Pancreas (tissue), 10 donors: ENCODE measurements at regions not wholly inside any gene's neighbourhood (a gene's known extent, or its start where the extent isn't known, plus 50 kb on each side); places are given as distances from the start of the nearest gene placed in this dataset.
A peak's percentile ranks its signal among the peaks of the same experiment; 100 is the strongest.

Source experiments
- ATAC-seq, 4 donors: fragments of 200-7000 bp; cut with Tn5 transposase; one replicate each; pipeline versions ENCODE4 v1.8.0 to v1.9.1; 2020; ENCODE audit warnings: mild to moderate bottlenecking in 4 of 4, moderate library complexity in 4 of 4
- DNase-seq, 6 donors: peaks; one replicate each; pipeline ENCODE4 v3.0.0-alpha.2; 2020
- FAIRE-seq: peaks from 2 replicates; lab custom pipeline; 2012; peaks lifted over from hg19 to GRCh38; lab: Jason Lieb, UNC
- H3K27ac ChIP-seq, 4 donors: fragments of 200-600 bp; sonication (generic); 1 replicate in 3 of 4; 2 replicates in 1 of 4; pipeline versions ENCODE4 v1.5.0 to v1.8.0; 2020
- H3K27me3 ChIP-seq, 4 donors: fragments of 200-600 bp; one replicate each; pipeline ENCODE4 v1.8.0; 2021
- H3K36me3 ChIP-seq, 3 donors: fragments of 200-600 bp; sonication (generic) in 1 of 3; one replicate each; pipeline versions ENCODE4 v1.5.0 to v1.8.0; 2020 to 2021
- H3K4me1 ChIP-seq, 3 donors: fragments of 200-600 bp; one replicate each; pipeline ENCODE4 v1.8.0; 2021
- H3K4me3 ChIP-seq, 4 donors: fragments of 200-600 bp; sonication (generic) in 2 of 4; one replicate each; pipeline versions ENCODE4 v1.5.0 to v1.8.0; 2020 to 2021
- H3K9me3 ChIP-seq, 4 donors: fragments of 200-600 bp; one replicate each; pipeline ENCODE4 v1.8.0; 2021
- CTCF ChIP-seq, 4 donors: fragments of 200-600 bp; sonication (generic) in 3 of 4; IDR thresholded peaks; one replicate each; pipeline versions ENCODE4 v1.5.0 to v1.8.0; 2021; ENCODE audit warnings: antibody characterized with exemption in 4 of 4
- WGBS, 2 donors: extraction: QIAGEN DNeasy Blood & Tissue Kit; methylation state at CpG; one replicate each; pipeline ENCODE4 v1.1.7; 2013; 5-methylcytosine and 5-hydroxymethylcytosine counted together
- intact Hi-C, 3 donors: fragments of 100-400 bp; cut with DNase I; formaldehyde crosslinking; loops; one replicate each; pipeline versions ENCODE4 v1.11.1 to v1.14.2; 2022
- donor health status: healthy with polysubstance abuse.
- donor health status: DM: no; HTN: no; CAD: no; lungs with moderate emphysema.
- donor health status: DM: no; HTN: no; CAD: no.
- donor health status: control.
- donor health status: control.
- donor health status: Bipolar disorder and iron deficiency.
- donor health status: DM: yes; HTN: yes; CAD: no.
- donor health status: DM: no; HTN: no; CAD: no.
- donor health status: DM: no; HTN: no; CAD: no.
- donor health status: DM: yes; HTN: yes; CAD: no.

DNA sequence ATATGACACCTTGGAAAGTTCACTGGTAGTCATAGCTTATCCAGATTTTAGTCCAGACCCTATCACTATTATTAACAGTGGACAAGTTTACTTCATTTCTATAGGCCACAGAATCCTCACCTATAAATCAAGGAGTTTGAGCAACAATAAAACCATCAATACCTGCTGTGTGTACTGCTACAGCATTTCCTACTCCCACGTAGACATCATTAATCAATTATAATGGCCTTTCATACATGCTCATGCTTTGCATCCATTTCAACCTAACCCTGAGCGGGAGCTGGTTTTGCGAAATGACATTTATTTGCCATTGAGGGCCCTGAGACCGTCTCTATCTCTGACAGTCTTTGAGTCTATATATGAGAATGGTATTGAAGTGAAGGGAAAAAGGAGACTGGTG is 312.3 kb downstream of the FAT3 start:
- DNase-seq, result no peak
- Histone ChIP-seq H3K27me3 (no peaks in the 10 kb centered on the region), H3K27ac (no peak overlapping the region), H3K4me3 (no peak overlapping the region), H3K36me3 (no peaks in the 10 kb centered on the region), H3K4me1 (no peaks in the 10 kb centered on the region), H3K9me3 (no peaks in the 10 kb centered on the region)
- TF ChIP-seq CTCF (IDR thresholded peaks at IDR 0.05), result no peak
- WGBS, 2 donors, result 68 to 70% methylated on average over 4 of the region's 4 CpGs
- intact Hi-C loops, result loop anchor here in 1 of 3 donors (5.0 kb wide), 1 partner anchor 125 kb away; no protein-coding TSS in a partner anchor
- no peak for ATAC-seq
- FAIRE-seq, result no peak

DNA sequence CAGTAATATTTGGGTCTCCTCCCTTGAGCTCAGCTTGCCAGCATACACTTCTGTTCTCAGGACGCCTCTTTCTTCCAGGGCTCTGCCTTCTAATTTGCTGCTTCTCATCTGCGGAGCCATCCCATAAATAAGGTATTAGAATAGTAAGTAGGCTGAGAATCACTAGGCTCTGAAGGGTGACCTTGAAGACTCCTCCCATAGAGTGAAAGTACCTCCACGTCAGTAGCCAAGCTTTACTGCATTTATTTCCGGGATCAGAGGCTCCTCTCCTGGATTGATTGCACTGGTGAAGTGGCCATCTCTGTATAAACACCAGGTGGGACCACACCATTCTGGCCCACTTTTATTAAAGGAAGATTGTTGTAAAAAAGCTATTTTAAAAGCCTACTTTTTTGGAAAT is 315.5 kb downstream of the FAT3 start:
- intact Hi-C loops, result no loop called here
- Histone ChIP-seq H3K27me3 (no peaks in the 10 kb centered on the region), H3K9me3 (no peaks in the 10 kb centered on the region), H3K36me3 (no peaks in the 10 kb centered on the region), H3K4me3 (no peak overlapping the region), H3K27ac (no peak overlapping the region), H3K4me1 (no peaks in the 10 kb centered on the region)
- no peak for TF ChIP-seq CTCF (IDR thresholded peaks at IDR 0.05)
- DNase-seq (no peak), ATAC-seq (no peak), FAIRE-seq (no peak)
- WGBS, 2 donors, result 87 to 88% methylated on average over 4 of the region's 4 CpGs

- Histone ChIP-seq H3K36me3 (no peaks in the 10 kb centered on the region), H3K27me3 (no peaks in the 10 kb centered on the region), H3K4me1 (peaks cover 0 to 6% (median 5%) of the 10 kb centered on the region in 3 donors), H3K4me3 (no peak overlapping the region), H3K9me3 (no peaks in the 10 kb centered on the region), H3K27ac (no peak overlapping the region)
- WGBS, 2 donors, result 72 to 73% methylated on average over 6 of the region's 6 CpGs
- no peak for TF ChIP-seq CTCF (IDR thresholded peaks at IDR 0.05)
- FAIRE-seq (no peak), ATAC-seq (no peak), DNase-seq (no peak)
- intact Hi-C loops, result no loop called here
These were observed 321.4 kb downstream of the FAT3 start for GRCh38 chr11:92545906-92546471.

GRCh38 chr11:92546603-92547002 is 322.0 kb downstream of the FAT3 start:
- FAIRE-seq (no peak), DNase-seq (no peak), ATAC-seq (no peak)
- no peaks in the 10 kb centered on the region for H3K36me3 ChIP-seq
- no peak overlapping the region for H3K27ac ChIP-seq
- no peaks in the 10 kb centered on the region for H3K9me3 ChIP-seq
- no peaks in the 10 kb centered on the region for H3K27me3 ChIP-seq
- H3K4me3 ChIP-seq, result no peak overlapping the region
- intact Hi-C loops, result no loop called here
- no peak for TF ChIP-seq CTCF (IDR thresholded peaks at IDR 0.05)
- peaks cover 0 to 6% (median 6%) of the 10 kb centered on the region in 3 donors for H3K4me1 ChIP-seq
- WGBS, 2 donors, result 80 to 90% methylated on average over 5 of the region's 5 CpGs

- peak; percentile 70 to 92 (median 83) for ATAC-seq
- H3K4me1 ChIP-seq, result peaks cover 0 to 6% (median 6%) of the 10 kb centered on the region in 3 donors
- no peak overlapping the region for H3K4me3 ChIP-seq
- DNase-seq, result peak in 4 of 6 donors; percentile 24 to 53 (median 48)
- H3K9me3 ChIP-seq, result no peaks in the 10 kb centered on the region
- no peak overlapping the region for H3K27ac ChIP-seq
- TF ChIP-seq CTCF (IDR thresholded peaks at IDR 0.05), result no peak
- H3K36me3 ChIP-seq, result no peaks in the 10 kb centered on the region
- no peak for FAIRE-seq
- no peaks in the 10 kb centered on the region for H3K27me3 ChIP-seq
- intact Hi-C loops, result no loop called here
These were observed 325.8 kb downstream of the FAT3 start for GRCh38 chr11:92550411-92550810.
